Thyroid gland (tissue), 4 donors: ENCODE measurements at regions not wholly inside any gene's neighbourhood (a gene's known extent, or its start where the extent isn't known, plus 50 kb on each side); places are given as distances from the start of the nearest gene placed in this dataset.

Experiments
- CTCF ChIP-seq, 6 experiments: fragments of 200-600 bp in 3 of 6; fragments of 450-650 bp in 3 of 6; sonication (generic) in 3 of 6; IDR thresholded peaks; one replicate each; pipeline ENCODE4 v1.5.1; 2016 to 2019; ENCODE audit warnings: antibody characterized with exemption in 6 of 6, mild to moderate bottlenecking in 2 of 6, inconsistent platforms in 1 of 6, moderate library complexity in 1 of 6
- POLR2A ChIP-seq, 2 donors: fragments of 450-650 bp; IDR thresholded peaks; one replicate each; pipeline ENCODE4 v1.6.1; 2017; ENCODE audit warnings: antibody characterized with exemption in 2 of 2, mild to moderate bottlenecking in 2 of 2, moderate library complexity in 1 of 2

- TF ChIP-seq CTCF (IDR thresholded peaks at IDR 0.05) (no peak), POLR2A (IDR thresholded peaks at IDR 0.05) (no peak)
Measured at GRCh38 chr4:92163348-92163747, 140.4 kb upstream of the GRID2 start.
